ENCODE measurements at regions not wholly inside any gene's neighbourhood (a gene's known extent, or its start where the extent isn't known, plus 50 kb on each side); places are given as distances from the start of the nearest gene placed in this dataset.

DNA sequence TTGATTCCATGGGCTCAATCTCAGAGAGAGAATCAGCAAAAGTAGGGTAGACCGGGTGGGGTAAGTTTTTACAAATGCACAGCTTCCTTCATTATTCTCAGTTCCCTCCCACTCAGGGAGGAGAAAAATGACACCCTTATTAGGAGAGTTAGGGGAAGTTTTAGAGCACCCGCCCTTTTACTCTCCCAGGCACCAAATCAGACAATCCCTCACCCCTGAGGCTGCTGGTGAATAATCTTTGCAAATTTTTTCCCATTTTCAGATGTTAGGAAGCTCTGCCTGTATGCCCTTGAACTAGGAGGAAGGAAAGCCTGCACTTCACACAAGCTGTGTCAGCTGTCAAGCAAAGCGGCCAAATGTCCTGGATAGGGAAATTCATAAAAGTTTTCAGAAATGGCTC, 834.9 kb downstream of the GRID1 start:
- Histone ChIP-seq H3K36me3 (ENCODE audit: control insufficient read depth in 2 of 2, insufficient read depth in 1 of 2, low read length in 2 of 2) (no peaks in the 10 kb centered on the region), H3K27ac (ENCODE audit: extremely low read depth, low read depth, low read length) (no peak overlapping the region), H3K9me3 (ENCODE audit: control insufficient read depth, insufficient read depth, low read depth, low read length) (no peaks in the 10 kb centered on the region), H3K4me3 (ENCODE audit: low read depth, low read length) (no peak overlapping the region), H3K4me1 (ENCODE audit: control insufficient read depth, insufficient read depth, low read length) (no peaks in the 10 kb centered on the region)
- ChIA-PET POLR2A (no interaction called here), CTCF (interaction anchor here (0.6 to 1.2 kb wide), 3 partner anchors 12 to 1211 kb away, joined by 3 read pairs; no protein-coding TSS in a partner anchor)
- TF ChIP-seq ZBTB21 (tag by site-specific recombination; IDR thresholded peaks at IDR 0.05) (no peak), ZNF350 (tag by site-specific recombination; IDR thresholded peaks at IDR 0.05) (no peak), ZFP69B (tag by site-specific recombination; IDR thresholded peaks at IDR 0.05) (no peak), ZNF138 (tag by site-specific recombination; IDR thresholded peaks at IDR 0.05; ENCODE audit: borderline replicate concordance) (no peak), SP3 (tag by site-specific recombination; IDR thresholded peaks at IDR 0.05) (no peak), REPIN1 (tag by site-specific recombination; IDR thresholded peaks at IDR 0.05; ENCODE audit: low read depth) (no peak), ZNF510 (tag by site-specific recombination; IDR thresholded peaks at IDR 0.05; ENCODE audit: insufficient replicate concordance) (no peak), ZNF837 (tag by site-specific recombination; IDR thresholded peaks at IDR 0.05) (no peak), ZNF366 (tag by site-specific recombination; conservative IDR thresholded peaks at IDR 0.05) (no peak), ZNF416 (tag by site-specific recombination; IDR thresholded peaks at IDR 0.05) (no peak), ZSCAN16 (tag by site-specific recombination; IDR thresholded peaks at IDR 0.05) (no peak), HOXA7 (CRISPR knock-in tag; IDR thresholded peaks at IDR 0.05; ENCODE audit: borderline replicate concordance) (no peak), YY1 (tag by site-specific recombination; IDR thresholded peaks at IDR 0.05) (no peak), ZNF423 (tag by site-specific recombination; IDR thresholded peaks at IDR 0.05) (no peak), SP7 (tag by site-specific recombination; IDR thresholded peaks at IDR 0.05) (no peak), ZXDB (tag by site-specific recombination; IDR thresholded peaks at IDR 0.05) (no peak)

GRCh38 chr10:85532773-85533172, 833.8 kb downstream of the GRID1 start:
- Histone ChIP-seq H3K4me1 (ENCODE audit: control insufficient read depth, insufficient read depth, low read length) (no peaks in the 10 kb centered on the region), H3K4me3 (ENCODE audit: low read depth, low read length) (no peak overlapping the region), H3K9me3 (ENCODE audit: control insufficient read depth, insufficient read depth, low read depth, low read length) (no peaks in the 10 kb centered on the region), H3K36me3 (ENCODE audit: control insufficient read depth in 2 of 2, insufficient read depth in 1 of 2, low read length in 2 of 2) (no peaks in the 10 kb centered on the region), H3K27ac (ENCODE audit: extremely low read depth, low read depth, low read length) (no peak overlapping the region)
- ChIA-PET POLR2A (no interaction called here), CTCF (interaction anchor here (1.2 kb wide), 1 partner anchor 11 kb away, joined by 3 read pairs; no protein-coding TSS in a partner anchor)
- TF ChIP-seq KLF8 (tag by site-specific recombination; IDR thresholded peaks at IDR 0.05) (no peak), ZNF707 (tag by site-specific recombination; IDR thresholded peaks at IDR 0.05) (no peak), SP3 (tag by site-specific recombination; IDR thresholded peaks at IDR 0.05) (no peak), SCRT2 (tag by site-specific recombination; IDR thresholded peaks at IDR 0.05) (no peak), ZNF266 (tag by site-specific recombination; IDR thresholded peaks at IDR 0.05; ENCODE audit: low read depth) (no peak), TCF7L2 (IDR thresholded peaks at IDR 0.05; ENCODE audit: borderline replicate concordance, low read depth, low read length) (no peak), ZNF473 (tag by site-specific recombination; IDR thresholded peaks at IDR 0.05) (no peak), ZBTB49 (tag by site-specific recombination; IDR thresholded peaks at IDR 0.05; ENCODE audit: low read depth) (no peak), ZNF645 (tag by site-specific recombination; IDR thresholded peaks at IDR 0.05) (no peak), GFI1B (tag by site-specific recombination; IDR thresholded peaks at IDR 0.05) (no peak), ZNF629 (tag by site-specific recombination; IDR thresholded peaks at IDR 0.05) (no peak), ZNF776 (tag by site-specific recombination; IDR thresholded peaks at IDR 0.05; ENCODE audit: borderline replicate concordance) (no peak), RBAK (tag by site-specific recombination; IDR thresholded peaks at IDR 0.05) (no peak), ZNF501 (tag by site-specific recombination; IDR thresholded peaks at IDR 0.05) (no peak), AEBP2 (tag by site-specific recombination; IDR thresholded peaks at IDR 0.05; ENCODE audit: borderline replicate concordance) (no peak)
- TF ChIP-seq, protein P1, sequence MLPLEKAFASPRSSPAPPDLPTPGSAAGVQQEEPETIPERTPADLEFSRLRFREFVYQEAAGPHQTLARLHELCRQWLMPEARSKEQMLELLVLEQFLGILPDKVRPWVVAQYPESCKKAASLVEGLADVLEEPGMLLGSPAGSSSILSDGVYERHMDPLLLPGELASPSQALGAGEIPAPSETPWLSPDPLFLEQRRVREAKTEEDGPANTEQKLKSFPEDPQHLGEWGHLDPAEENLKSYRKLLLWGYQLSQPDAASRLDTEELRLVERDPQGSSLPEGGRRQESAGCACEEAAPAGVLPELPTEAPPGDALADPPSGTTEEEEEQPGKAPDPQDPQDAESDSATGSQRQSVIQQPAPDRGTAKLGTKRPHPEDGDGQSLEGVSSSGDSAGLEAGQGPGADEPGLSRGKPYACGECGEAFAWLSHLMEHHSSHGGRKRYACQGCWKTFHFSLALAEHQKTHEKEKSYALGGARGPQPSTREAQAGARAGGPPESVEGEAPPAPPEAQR (tag by site-specific recombination; IDR thresholded peaks at IDR 0.05): no peak
